HG02588 (cell line): ENCODE measurements at regions not wholly inside any gene's neighbourhood (a gene's known extent, or its start where the extent isn't known, plus 50 kb on each side); places are given as distances from the start of the nearest gene placed in this dataset.

Experiments used
- ATAC-seq: cut with Tn5 transposase; IDR thresholded peaks from one replicate; pipeline ENCODE4 v1.9.1; 2021; ENCODE audit warnings: mild to moderate bottlenecking, moderate library complexity; ENCODE audit not compliant: unreplicated experiment

- no peak for ATAC-seq
Observed at GRCh38 chr4:181158971-181159370, 1084.2 kb upstream of the TENM3 start.

DNA sequence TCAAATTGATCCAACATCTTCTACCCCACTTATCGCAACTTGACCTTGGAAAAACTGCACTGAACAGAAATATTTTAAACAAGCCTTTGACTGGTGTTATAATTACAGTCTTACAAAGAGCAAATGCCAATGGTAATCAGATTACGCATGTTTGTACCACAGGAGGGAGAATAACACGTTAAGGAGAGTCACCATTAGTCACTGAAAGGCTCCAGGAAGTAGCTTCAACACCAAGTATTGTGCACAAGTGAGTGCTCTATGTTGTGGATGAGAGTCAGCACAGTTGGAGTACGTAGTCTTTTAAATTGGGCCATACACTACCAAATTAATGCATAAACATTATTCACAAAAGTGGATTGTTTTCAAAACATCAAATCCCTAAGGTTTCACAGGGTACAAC, 1081.5 kb upstream of the TENM3 start:
- no peak for ATAC-seq

- ATAC-seq: no peak
Observed at GRCh38 chr4:181162266-181162665, 1080.9 kb upstream of the TENM3 start.

- no peak for ATAC-seq
Observed at GRCh38 chr4:181162676-181163075, 1080.5 kb upstream of the TENM3 start.

GRCh38 chr4:181166742-181167399, 1076.3 kb upstream of the TENM3 start:
- no peak for ATAC-seq

DNA sequence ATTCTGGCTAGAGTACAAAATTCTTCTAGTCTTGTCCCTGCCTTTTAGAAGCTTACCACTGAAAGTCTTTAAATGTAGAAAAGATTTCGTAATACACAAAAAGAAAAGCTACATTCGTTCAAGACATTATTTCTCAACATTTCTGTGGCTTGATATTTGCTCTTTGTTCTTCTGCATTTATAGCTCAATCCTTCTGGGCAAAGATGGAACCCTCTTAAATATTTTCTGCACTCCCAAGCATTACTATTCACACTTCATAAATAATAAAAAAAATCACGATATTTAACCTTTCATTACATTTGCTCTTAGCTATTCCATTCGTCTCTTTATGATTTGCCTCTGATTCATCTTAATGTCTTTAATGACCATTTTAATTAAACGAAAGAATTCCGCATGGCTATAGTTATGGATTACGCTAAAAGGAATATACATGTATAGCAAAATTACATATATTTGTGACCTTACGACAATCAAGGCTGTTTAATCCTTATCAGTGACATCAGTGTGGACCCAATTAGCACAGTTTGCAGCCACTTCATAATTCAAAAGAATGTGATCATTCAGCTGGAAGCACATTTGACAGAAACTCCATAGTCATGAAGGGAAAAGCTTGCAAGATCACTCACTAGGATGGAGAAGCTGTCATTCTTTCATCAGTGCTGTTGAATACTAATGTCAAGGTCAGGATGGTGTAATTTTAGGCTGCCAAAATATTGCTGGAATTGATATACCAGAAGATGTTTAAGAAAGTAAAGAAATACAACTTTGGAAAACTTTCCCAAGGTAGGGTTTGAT, 1075.0 kb upstream of the TENM3 start:
- no peak for ATAC-seq

DNA sequence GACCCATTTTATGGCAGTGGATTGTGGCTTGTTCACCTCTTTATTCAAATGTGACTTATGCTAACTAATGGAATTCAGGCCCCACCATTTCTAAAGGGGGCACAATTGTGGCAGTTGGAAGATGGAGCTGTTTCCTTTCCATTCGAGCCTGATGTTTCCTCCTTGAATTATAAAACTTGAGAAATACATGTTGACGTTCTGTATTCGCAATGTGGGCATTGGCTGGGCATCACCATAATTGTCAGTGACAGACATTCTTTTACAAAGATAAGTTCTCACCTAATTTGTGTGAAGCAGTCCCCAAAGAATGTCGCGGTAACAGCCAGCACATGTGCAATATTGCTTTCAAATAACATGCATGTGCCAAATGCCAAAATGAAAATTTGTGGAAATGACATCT, 1070.2 kb upstream of the TENM3 start:
- no peak for ATAC-seq

DNA sequence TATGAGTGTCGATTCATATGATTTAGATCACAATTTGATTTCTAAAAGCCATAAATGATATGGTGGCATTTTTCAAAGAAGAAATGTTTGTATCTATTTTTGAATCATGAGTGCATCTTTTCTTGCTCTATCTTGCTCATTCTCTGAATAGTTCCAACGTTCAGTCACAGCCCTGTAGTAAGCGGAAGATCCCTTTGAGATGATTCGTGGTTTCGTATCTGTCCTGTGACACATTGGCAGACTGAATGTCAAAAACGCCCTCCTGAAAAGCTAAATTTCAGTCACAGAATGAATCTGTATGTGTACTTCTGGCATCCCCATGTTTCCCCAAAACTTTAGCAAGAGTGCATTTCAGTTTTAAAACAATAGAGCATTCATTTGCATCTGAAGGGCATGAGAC, 1066.9 kb upstream of the TENM3 start:
- no peak for ATAC-seq

DNA sequence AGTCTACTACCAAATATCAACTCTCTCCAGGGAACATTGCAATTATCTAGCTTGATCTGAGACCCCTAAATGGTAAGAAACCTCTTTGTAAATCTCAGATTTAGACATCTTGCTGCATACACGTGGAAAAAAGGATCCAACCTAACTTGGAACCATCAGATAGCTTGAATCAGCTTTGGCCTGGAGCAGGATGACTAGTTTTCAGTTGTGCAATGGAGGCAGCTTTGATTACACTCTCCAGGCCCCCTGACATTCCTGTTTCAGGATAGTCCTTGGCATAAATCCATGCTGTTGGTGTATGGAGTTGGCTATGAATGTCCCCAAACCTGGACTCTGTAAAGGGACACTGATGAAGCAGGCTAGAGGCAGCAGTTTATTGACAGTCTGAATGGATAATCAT, 1061.9 kb upstream of the TENM3 start:
- ATAC-seq: no peak

- ATAC-seq: no peak
Observed at GRCh38 chr4:181189751-181190150, 1053.5 kb upstream of the TENM3 start.

GRCh38 chr4:181193131-181193930, 1049.9 kb upstream of the TENM3 start:
- ATAC-seq: no peak

DNA sequence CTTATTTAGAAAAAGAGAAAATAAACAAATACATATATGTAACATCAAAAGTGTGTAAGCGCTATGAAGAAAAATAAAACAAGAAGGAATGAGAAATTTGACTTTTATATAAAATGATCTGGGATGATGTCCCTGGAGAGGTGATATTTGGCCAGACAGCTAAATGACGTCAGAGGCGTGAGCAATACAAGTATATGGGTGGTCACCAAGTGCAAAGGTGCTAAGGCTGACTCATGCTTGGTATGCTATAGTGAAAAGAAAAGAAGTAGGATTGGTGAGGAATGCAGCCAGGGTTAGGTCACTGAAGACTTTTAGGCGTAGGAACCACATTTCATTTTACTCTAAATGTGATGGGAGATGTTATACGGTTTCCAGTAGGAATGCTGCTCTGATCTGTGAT, 1049.1 kb upstream of the TENM3 start:
- ATAC-seq: no peak

DNA sequence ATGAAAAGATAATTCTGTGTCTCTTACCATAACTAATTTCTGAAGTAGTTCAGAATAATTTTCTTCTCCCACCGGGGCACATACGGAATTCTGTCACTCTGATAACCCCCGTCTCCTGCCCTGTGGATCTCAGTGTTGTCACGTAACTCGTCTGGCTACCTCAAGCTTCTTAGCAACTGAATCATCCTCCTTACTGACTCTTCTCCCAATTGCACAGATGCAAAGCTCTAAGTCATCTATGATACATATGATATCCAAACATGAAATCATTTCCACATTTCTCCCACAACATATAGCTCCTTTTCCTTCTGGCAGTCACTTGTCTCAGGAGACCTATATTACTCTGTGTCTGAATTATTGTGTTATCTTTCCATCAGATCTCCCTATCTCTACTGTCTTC, 1043.1 kb upstream of the TENM3 start:
- no peak for ATAC-seq

DNA sequence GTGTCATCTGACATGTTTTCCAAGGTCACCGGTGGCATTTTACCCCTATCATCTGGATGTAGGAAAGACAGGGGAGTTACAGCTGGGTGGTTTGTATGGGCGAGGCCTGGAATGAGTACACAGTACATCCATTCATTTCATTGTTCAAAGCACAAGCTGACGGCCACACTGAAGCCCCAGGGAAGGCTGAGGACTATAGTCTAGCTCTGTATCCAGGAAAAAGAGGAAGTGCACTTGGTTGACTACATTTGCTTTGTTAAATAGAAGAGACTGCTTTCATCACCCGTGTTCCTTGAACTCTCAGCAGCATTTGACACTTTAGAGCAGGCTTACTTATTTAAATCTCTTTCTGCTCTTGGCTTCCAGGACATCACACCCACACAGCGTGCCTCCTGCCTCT, 1041.0 kb upstream of the TENM3 start:
- ATAC-seq: no peak

DNA sequence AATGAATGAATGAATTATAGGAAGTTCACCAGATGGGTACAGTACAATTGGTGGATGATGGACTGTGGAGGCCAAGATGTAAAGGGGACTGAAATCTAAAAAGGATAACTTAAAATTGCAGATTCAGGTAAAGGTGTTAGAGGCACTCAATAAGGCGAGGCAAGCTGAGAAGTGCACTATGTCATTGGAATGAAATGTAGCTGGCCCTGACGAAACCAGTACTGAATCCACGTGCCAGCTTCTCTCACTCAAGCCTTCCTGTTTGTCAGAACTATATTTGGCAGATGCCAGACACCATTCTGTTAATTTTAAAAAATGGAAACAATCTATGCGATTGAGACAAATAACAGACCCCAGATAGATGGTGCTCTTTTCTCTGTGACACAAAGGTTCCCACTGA, 1039.1 kb upstream of the TENM3 start:
- ATAC-seq: no peak

GRCh38 chr4:181213551-181213950, 1029.7 kb upstream of the TENM3 start:
- no peak for ATAC-seq

DNA sequence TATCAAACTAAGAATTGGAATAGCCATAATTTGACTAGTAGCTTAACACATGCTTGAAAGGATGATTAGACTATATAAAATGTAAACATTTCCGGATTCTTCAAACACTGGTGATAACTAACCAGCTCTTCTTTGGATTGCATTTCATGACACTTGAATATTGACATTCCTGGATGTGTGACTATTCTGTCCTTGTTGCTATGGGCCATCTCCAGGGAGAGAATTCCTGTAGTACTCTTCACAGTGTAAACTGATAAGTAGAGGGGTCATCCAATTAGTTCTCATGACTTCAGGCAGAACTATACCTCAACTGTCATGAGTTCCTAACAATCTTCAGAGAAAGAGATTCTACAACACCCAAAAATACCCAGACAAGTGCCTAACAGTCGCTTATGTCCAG, 1026.7 kb upstream of the TENM3 start:
- no peak for ATAC-seq

DNA sequence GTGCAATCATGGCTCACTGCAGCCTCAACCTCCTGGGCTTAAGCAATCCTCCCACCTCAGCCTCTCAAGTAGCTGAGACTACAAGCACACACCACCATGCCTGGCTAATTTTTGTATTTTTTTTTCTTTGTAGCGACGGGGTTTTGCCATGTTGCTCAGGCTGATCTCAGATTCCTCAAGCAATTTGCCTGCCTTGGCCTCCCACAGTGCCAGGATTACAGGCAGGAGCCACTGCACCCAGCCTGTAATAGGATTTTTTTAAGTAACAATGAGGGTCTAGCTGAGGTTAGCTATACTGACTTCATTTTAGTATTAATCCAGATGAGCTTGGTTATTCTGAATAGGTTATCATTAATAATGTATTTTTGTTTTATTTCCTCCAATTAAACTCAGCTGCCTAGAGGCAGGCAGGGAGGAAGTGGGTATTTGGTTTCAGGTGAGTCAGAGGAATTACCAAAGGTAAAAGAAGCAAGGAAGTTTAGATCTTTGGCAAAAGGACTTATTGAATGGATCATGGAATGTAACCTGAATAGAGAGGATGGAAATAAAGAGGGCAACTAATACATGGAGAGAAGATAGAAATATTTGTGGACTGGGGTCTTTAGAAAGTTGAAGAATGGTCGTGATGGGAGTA, 1023.3 kb upstream of the TENM3 start:
- ATAC-seq: no peak

DNA sequence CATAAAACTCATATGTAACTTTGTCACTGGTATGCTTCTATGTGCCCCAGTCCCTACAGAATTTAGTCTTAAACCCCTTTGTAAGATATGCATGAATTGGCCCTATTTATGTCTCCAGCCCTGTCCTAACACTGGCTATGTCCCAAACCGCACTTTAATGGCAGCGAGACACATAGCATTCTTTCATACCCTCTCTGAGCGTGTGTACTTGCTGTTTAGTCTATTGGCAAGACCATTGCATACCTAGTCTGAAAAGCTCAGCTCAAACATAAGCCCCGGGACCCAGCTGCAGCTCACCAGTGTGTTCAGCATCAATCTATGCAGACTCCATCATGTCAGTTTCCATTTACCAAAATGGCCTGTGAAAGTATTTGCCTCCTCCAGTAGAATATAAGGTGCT, 1018.4 kb upstream of the TENM3 start:
- ATAC-seq: no peak

DNA sequence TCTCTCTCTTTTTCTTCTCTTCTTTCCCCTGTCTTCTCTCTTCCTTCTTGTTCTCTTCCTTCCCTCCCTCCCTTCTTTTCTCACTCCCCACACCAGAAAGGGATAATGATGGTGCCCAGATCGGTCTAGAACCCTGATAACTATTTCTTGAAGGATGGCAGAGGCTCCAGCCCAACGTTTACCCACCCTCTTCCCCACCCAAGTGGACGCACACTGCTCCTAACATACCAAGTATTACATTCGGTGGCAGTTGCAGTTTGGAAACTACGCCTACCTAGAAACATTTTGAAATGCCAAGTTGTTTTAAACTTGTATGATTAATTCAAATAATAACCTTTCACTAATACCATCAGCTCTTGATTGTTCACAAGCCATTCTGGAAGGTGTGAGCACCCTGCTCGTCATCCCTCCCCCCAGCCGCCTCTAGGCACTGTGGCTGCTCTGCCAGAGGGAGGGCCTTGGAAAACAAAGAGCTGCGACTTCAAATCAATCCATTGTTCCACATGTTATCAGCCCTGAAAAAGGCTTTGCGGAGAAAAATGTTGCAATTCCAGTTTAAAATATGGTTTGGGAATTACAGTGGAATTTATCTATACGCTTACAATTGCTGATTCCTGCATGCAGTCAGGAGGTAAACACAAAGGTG, 1017.5 kb upstream of the TENM3 start:
- no peak for ATAC-seq
